K562 (cell line): ENCODE measurements at regions not wholly inside any gene's neighbourhood (a gene's known extent, or its start where the extent isn't known, plus 50 kb on each side); places are given as distances from the start of the nearest gene placed in this dataset.

Source experiments
- ATAC-seq: fragments of 200-7000 bp; cut with Tn5 transposase; 3 replicates; pipeline ENCODE4 v1.9.1; 2020; ENCODE audit warnings: moderate library complexity
- BruUV-seq: library from RNA; stranded (reverse); fragments of 400-500 nt; replicated peaks from 2 replicates; lab custom pipeline; 2021; lab: Mats Ljungman, UMichigan
- CTCF ChIA-PET: fragments of 300-600 bp; formaldehyde crosslinking; extraction: SDS; loops from one replicate; lab custom pipeline; 2021; ENCODE audit warnings: low intra/inter-chr PET ratio; lab: Yijun Ruan, JAX
- POLR2A ChIA-PET: fragments of 300-600, 350-650 bp; sonication (Branson Sonifier 250); formaldehyde crosslinking; extraction: SDS; loops from one replicate; lab custom pipeline; 2021; ENCODE audit warnings: antibody characterized with exemption, inconsistent platforms; lab: Yijun Ruan, JAX
- DNase-seq, 4 experiments: peaks; one replicate each; pipeline versions ENCODE4 v3.0.0 to v3.0.0-alpha.2; 2011 to 2018; ENCODE audit warnings: low spot score in 3 of 4, mixed read lengths in 3 of 4; ENCODE audit errors: extremely low read depth in 1 of 4
- FAIRE-seq: peaks from 2 replicates; lab custom pipeline; 2011; peaks lifted over from hg19 to GRCh38; lab: Jason Lieb, UNC
- H2AFZ ChIP-seq: 2 replicates; pipeline ENCODE4 v1.6.0; 2011; ENCODE audit warnings: low read depth, low read length, control low read depth, inconsistent platforms
- H3K27ac ChIP-seq: fragments of 200-600 bp; 3 replicates; pipeline ENCODE4 v1.8.0; 2011; ENCODE audit warnings: low read depth, mild to moderate bottlenecking, control low read depth, inconsistent platforms, low read length, moderate library complexity, mixed read lengths; ENCODE audit errors: extremely low read depth
- H3K27me3 ChIP-seq, 2 experiments: fragments of 300-600 bp in 1 of 2; 2 replicates in 1 of 2; 3 replicates in 1 of 2; pipeline versions ENCODE4 v1.6.0 to v1.8.0; 2011; ENCODE audit warnings: inconsistent platforms in 2 of 2, low read length in 2 of 2, mild to moderate bottlenecking in 1 of 2, mixed read lengths in 1 of 2, moderate library complexity in 1 of 2; ENCODE audit not compliant: control insufficient read depth in 2 of 2, insufficient read depth in 2 of 2
- H3K36me3 ChIP-seq: fragments of 300-600 bp; 3 replicates; pipeline ENCODE4 v1.8.0; 2011; ENCODE audit warnings: mild to moderate bottlenecking, low read length, inconsistent platforms; ENCODE audit not compliant: control insufficient read depth, insufficient read depth
- H3K4me1 ChIP-seq, 2 experiments: fragments of 200-600 bp in 1 of 2; replicated peaks in 1 of 2; 2 replicates in 1 of 2; 3 replicates in 1 of 2; pipeline versions ENCODE4 v1.5.1 to v1.8.0; 2011; ENCODE audit warnings: inconsistent platforms in 2 of 2, low read length in 2 of 2, mild to moderate bottlenecking in 1 of 2, mixed read lengths in 1 of 2, moderate library complexity in 1 of 2; ENCODE audit not compliant: control insufficient read depth in 2 of 2, insufficient read depth in 2 of 2
- H3K4me2 ChIP-seq: 2 replicates; pipeline ENCODE4 v1.6.1; 2011; ENCODE audit warnings: low read length, control low read depth, inconsistent platforms, mixed read lengths; ENCODE audit not compliant: insufficient read depth
- H3K4me3 ChIP-seq: fragments of 200-600 bp; sonication (generic), shearing (Covaris generic); 2 replicates; pipeline ENCODE4 v1.5.1; 2016; ENCODE audit warnings: control low read depth, inconsistent platforms
- H3K79me2 ChIP-seq: fragments of 200-600 bp; 3 replicates; pipeline ENCODE4 v1.8.0; 2011; ENCODE audit warnings: low read length, inconsistent platforms; ENCODE audit not compliant: control insufficient read depth, insufficient read depth
- H3K9ac ChIP-seq, 2 experiments: 2 replicates each; pipeline versions ENCODE4 v1.6.0 to v1.6.1; 2011; ENCODE audit warnings: low read depth in 2 of 2, low read length in 2 of 2, control low read depth in 1 of 2, inconsistent platforms in 1 of 2, mild to moderate bottlenecking in 1 of 2, mixed read lengths in 1 of 2; ENCODE audit not compliant: insufficient read depth in 1 of 2
- H3K9me1 ChIP-seq: one replicate; pipeline ENCODE4 v1.6.0; 2011; ENCODE audit warnings: inconsistent platforms, mild to moderate bottlenecking, low read length, moderate library complexity; ENCODE audit not compliant: control insufficient read depth, insufficient read depth
- H3K9me3 ChIP-seq: replicated peaks from 2 replicates; pipeline ENCODE4 v1.5.1; 2011; ENCODE audit warnings: low read depth, low read length, inconsistent platforms; ENCODE audit not compliant: control insufficient read depth, insufficient read depth
- H4K20me1 ChIP-seq: replicated peaks from 2 replicates; pipeline ENCODE4 v1.6.1; 2011; ENCODE audit warnings: low read length, inconsistent platforms, mixed read lengths; ENCODE audit not compliant: control insufficient read depth, insufficient read depth
- BRD4 ChIP-seq: fragments of 200-600 bp; sonication (generic); IDR thresholded peaks from 2 replicates; pipeline ENCODE4 v1.6.1; 2017; ENCODE audit warnings: inconsistent platforms
- COPS2 ChIP-seq: fragments of 450-650 bp; conservative IDR thresholded peaks from 2 replicates; pipeline ENCODE4 v1.6.1; 2016; ENCODE audit warnings: mild to moderate bottlenecking, moderate library complexity
- ETV6 ChIP-seq, 3 experiments: fragments of 150-350 bp in 1 of 3; sonication (generic) in 1 of 3; formaldehyde crosslinking in 1 of 3; IDR thresholded peaks; 2 replicates each; pipeline versions ENCODE4 v1.6.1 to v1.8.0; 2014 to 2022; ENCODE audit warnings: borderline replicate concordance in 2 of 3, low read depth in 2 of 3, antibody characterized with exemption in 1 of 3, low read length in 1 of 3, mild to moderate bottlenecking in 1 of 3, missing genetic modification reagents in 1 of 3
- HEY1 ChIP-seq: fragments of 250-450 bp; sonication (Bioruptor Pico); IDR thresholded peaks from 2 replicates; pipeline ENCODE4 v1.5.0; 2020; ENCODE audit warnings: mild to moderate bottlenecking, moderate library complexity, borderline replicate concordance
- KDM1A ChIP-seq, 2 experiments: fragments of 450-650 bp; IDR thresholded peaks; 2 replicates each; pipeline ENCODE4 v1.6.1; 2016; ENCODE audit warnings: mild to moderate bottlenecking in 2 of 2
- NFRKB ChIP-seq: fragments of 450-650 bp; IDR thresholded peaks from 2 replicates; pipeline ENCODE4 v1.6.1; 2016; ENCODE audit warnings: low read depth
- RHOXF2B ChIP-seq: fragments of 250-450 bp; sonication (Bioruptor Pico); conservative IDR thresholded peaks from 2 replicates; pipeline ENCODE4 v1.5.1; 2021
- SMARCB1 ChIP-seq: IDR thresholded peaks from 2 replicates; pipeline ENCODE4 v1.6.1; 2011; ENCODE audit warnings: improper control_type of control experiment, low read depth; ENCODE audit not compliant: insufficient read length
- SP1 ChIP-seq: sonication (generic); formaldehyde crosslinking; IDR thresholded peaks from 2 replicates; pipeline ENCODE4 v1.8.1; 2022; ENCODE audit warnings: mild to moderate bottlenecking, missing genetic modification reagents
- TFAM ChIP-seq: fragments of 250-450 bp; sonication (Bioruptor Pico); conservative IDR thresholded peaks from 2 replicates; pipeline ENCODE4 v1.5.0; 2021; ENCODE audit warnings: mild to moderate bottlenecking, moderate library complexity
- TGIF2 ChIP-seq: sonication (generic); formaldehyde crosslinking; IDR thresholded peaks from 2 replicates; pipeline ENCODE4 v1.8.1; 2022; ENCODE audit warnings: mild to moderate bottlenecking, missing genetic modification reagents, moderate library complexity
- THRB ChIP-seq: fragments of 450-650 bp; formaldehyde crosslinking; conservative IDR thresholded peaks from 2 replicates; pipeline ENCODE4 v1.4.0; 2022; ENCODE audit warnings: mild to moderate bottlenecking, missing genetic modification characterization
- ZNF217 ChIP-seq: sonication (generic); formaldehyde crosslinking; IDR thresholded peaks from 2 replicates; pipeline ENCODE4 v1.8.0; 2022; ENCODE audit warnings: mild to moderate bottlenecking, missing genetic modification reagents
- ZNF586 ChIP-seq: fragments of 450-650 bp; formaldehyde crosslinking; conservative IDR thresholded peaks from 2 replicates; pipeline ENCODE4 v1.4.0; 2020; ENCODE audit warnings: mild to moderate bottlenecking, moderate library complexity
- WGBS: fragments of 100-300 bp; shearing (Covaris generic); methylation state at CpG from one replicate; pipeline ENCODE4 v1.1.6; 2016; ENCODE audit warnings: low coverage, mixed read lengths; ENCODE audit not compliant: insufficient coverage; ENCODE audit errors: missing lambda C conversion rate; 5-methylcytosine and 5-hydroxymethylcytosine counted together
- in situ Hi-C: fragments of 300-500 bp; cut with MboI; formaldehyde crosslinking; loops from 4 replicates; pipeline ENCODE4 v1.15.0; 2018; ENCODE audit warnings: inconsistent platforms, mixed read lengths
- intact Hi-C: fragments of 100-400 bp; cut with micrococcal nuclease; formaldehyde crosslinking; loops from 2 replicates; pipeline ENCODE4 v1.14.2; 2022
- TF ChIP-seq, protein P1 (sequence below): fragments of 150-350 bp; IDR thresholded peaks from 2 replicates; pipeline ENCODE4 v1.6.1; 2014; ENCODE audit warnings: low read depth, mild to moderate bottlenecking, low read length, borderline replicate concordance

DNA sequence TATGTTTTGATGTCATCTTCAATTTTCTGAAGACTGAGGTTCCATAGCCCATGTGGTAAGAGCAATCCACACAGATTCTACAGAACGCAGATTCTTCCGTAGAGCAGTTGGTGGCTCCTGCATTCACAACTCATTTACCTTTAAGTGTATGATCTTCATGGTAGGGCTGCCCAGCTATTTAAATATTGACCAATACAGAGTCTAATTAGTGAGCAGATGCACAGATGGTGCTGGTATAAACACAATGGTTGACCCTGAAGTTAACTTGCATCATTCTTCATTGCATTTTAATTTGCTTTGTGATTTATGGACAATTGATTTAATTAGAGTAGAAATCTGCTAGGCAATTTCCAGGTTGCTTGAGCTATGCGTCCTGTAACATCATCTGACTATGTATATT, 269.2 kb downstream of the SQOR start:
- in situ Hi-C loops = no loop called here
- H3K9me1 ChIP-seq = no peaks in the 10 kb centered on the region
- POLR2A ChIA-PET = no interaction called here

DNA sequence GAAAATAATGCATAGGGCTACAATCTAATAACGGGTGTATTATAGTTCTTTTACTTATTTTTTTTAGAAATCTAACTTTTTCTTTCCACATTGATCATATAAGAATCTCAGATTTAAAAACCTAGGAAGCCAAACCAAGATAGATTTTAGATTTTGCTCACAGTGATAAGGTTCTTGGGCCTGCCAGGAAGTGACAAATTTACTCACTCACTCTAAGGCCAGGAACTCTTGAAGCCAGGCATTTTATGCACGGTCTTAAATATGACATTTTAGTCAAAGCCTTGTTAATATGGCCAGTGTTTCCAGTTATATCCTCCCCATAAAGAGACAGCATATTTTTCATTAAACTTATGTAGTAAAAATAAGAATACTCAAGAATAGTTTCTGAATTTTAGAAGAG, 271.4 kb downstream of the SQOR start:
- TF ChIP-seq SP1 (no peak), THRB (no peak), KDM1A (IDR thresholded peaks at IDR 0.05) (no peak), NFRKB (no peak), TFAM (CRISPR knock-in tag) (no peak), BRD4 (no peak), RHOXF2B (no peak), TGIF2 (CRISPR knock-in tag) (no peak), COPS2 (no peak), HEY1 (CRISPR knock-in tag) (no peak), ZNF586 (CRISPR knock-in tag) (no peak)
- TF ChIP-seq, protein P1, sequence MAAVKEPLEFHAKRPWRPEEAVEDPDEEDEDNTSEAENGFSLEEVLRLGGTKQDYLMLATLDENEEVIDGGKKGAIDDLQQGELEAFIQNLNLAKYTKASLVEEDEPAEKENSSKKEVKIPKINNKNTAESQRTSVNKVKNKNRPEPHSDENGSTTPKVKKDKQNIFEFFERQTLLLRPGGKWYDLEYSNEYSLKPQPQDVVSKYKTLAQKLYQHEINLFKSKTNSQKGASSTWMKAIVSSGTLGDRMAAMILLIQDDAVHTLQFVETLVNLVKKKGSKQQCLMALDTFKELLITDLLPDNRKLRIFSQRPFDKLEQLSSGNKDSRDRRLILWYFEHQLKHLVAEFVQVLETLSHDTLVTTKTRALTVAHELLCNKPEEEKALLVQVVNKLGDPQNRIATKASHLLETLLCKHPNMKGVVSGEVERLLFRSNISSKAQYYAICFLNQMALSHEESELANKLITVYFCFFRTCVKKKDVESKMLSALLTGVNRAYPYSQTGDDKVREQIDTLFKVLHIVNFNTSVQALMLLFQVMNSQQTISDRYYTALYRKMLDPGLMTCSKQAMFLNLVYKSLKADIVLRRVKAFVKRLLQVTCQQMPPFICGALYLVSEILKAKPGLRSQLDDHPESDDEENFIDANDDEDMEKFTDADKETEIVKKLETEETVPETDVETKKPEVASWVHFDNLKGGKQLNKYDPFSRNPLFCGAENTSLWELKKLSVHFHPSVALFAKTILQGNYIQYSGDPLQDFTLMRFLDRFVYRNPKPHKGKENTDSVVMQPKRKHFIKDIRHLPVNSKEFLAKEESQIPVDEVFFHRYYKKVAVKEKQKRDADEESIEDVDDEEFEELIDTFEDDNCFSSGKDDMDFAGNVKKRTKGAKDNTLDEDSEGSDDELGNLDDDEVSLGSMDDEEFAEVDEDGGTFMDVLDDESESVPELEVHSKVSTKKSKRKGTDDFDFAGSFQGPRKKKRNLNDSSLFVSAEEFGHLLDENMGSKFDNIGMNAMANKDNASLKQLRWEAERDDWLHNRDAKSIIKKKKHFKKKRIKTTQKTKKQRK = no peak
- TF ChIP-seq, all 486 proteins: peak for 0
- BruUV-seq = no TSS peak
- 0% methylated on average over 2 of the region's 2 CpGs for WGBS
- no peaks in the 10 kb centered on the region; the same call in 1 of the 2 replicates for H3K9me3 ChIP-seq
- no peaks in the 10 kb centered on the region for H4K20me1 ChIP-seq
- intact Hi-C loops = no loop called here
- no peaks in the 10 kb centered on the region for H3K27me3 ChIP-seq
- H3K4me1 ChIP-seq = no peaks in the 10 kb centered on the region
- no peak overlapping the region for H3K27ac ChIP-seq
- no peaks in the 10 kb centered on the region for H3K79me2 ChIP-seq
- no peak overlapping the region for H3K9ac ChIP-seq
- H3K4me2 ChIP-seq = no peak overlapping the region
- H3K36me3 ChIP-seq = no peaks in the 10 kb centered on the region
- ATAC-seq = no peak
- no peak for DNase-seq
- FAIRE-seq = no peak
- H3K4me3 ChIP-seq = no peak overlapping the region
- in situ Hi-C loops = no loop called here
- no peaks in the 10 kb centered on the region for H3K9me1 ChIP-seq
- ChIA-PET CTCF (no interaction called here), POLR2A (no interaction called here)
- no peak overlapping the region for H2AFZ ChIP-seq

More for the DNA sequence above, 269.2 kb downstream of the SQOR start:
- no peak for FAIRE-seq
- WGBS = 0% methylated on average over 3 of the region's 3 CpGs
- Histone ChIP-seq H3K36me3 (no peaks in the 10 kb centered on the region), H3K4me3 (no peak overlapping the region), H4K20me1 (no peaks in the 10 kb centered on the region), H3K4me2 (no peak overlapping the region), H3K27ac (no peak overlapping the region), H3K9ac (no peak overlapping the region), H3K27me3 (no peaks in the 10 kb centered on the region), H3K79me2 (no peaks in the 10 kb centered on the region), H3K9me3 (no peaks in the 10 kb centered on the region; the same call in 1 of the 2 replicates), H2AFZ (no peak overlapping the region), H3K4me1 (no peaks in the 10 kb centered on the region)
- no peak for ATAC-seq
- no peak for DNase-seq
- intact Hi-C loops = no loop called here
- BruUV-seq = no TSS peak
- CTCF ChIA-PET = no interaction called here
- no peak for TF ChIP-seq ZNF217 (CRISPR knock-in tag)
- no peak for TF ChIP-seq SMARCB1
- TF ChIP-seq ETV6 (IDR thresholded peaks at IDR 0.05; ENCODE audit: borderline replicate concordance in 1 of 2, low read depth in 2 of 2, low read length in 1 of 2) = no peak
- no peak for TF ChIP-seq ETV6 (CRISPR knock-in tag; IDR thresholded peaks at IDR 0.05; ENCODE audit: borderline replicate concordance)
